HG02642 (cell line): ENCODE measurements at regions not wholly inside any gene's neighbourhood (a gene's known extent, or its start where the extent isn't known, plus 50 kb on each side); places are given as distances from the start of the nearest gene placed in this dataset.

Source experiments
- ATAC-seq: cut with Tn5 transposase; IDR thresholded peaks from one replicate; pipeline ENCODE4 v1.9.1; 2021; ENCODE audit warnings: mild to moderate bottlenecking; ENCODE audit not compliant: unreplicated experiment, poor library complexity

DNA sequence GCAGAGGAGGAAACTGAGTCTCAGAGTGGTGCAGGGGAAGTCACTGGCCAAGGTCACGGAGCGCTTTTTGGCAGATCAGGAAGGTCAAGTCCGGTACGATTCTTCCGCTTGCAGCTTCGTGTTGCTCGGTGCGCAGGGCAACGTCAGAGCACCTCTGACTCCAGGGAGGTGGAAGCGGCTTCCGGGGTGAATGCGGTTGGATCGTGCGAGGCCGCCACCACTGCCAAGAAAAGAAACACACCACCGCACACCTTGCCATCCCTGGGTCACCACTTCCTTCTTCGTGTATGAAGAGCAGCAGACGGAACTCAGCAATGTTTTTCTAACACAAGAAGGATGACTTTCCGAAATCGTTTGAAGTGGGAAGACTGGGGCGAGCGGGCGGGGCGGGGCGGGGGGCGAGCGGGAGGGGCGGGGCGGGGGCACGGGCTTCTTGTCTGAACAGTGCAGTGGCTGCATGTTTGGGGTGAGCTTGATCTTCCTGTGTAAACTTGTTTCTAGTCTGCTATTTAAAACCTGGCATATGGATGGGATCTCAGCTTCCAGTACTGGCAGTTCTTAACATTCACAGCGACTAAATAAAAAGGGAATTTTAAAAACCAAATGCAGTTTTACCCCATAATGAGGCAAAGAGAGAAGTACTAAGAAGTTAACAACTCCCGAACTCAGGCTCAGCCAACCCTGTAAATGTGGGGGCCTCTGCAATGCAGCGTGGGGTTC lies 300.0 kb downstream of the RRAGC start:
- ATAC-seq: peak; percentile 53

DNA sequence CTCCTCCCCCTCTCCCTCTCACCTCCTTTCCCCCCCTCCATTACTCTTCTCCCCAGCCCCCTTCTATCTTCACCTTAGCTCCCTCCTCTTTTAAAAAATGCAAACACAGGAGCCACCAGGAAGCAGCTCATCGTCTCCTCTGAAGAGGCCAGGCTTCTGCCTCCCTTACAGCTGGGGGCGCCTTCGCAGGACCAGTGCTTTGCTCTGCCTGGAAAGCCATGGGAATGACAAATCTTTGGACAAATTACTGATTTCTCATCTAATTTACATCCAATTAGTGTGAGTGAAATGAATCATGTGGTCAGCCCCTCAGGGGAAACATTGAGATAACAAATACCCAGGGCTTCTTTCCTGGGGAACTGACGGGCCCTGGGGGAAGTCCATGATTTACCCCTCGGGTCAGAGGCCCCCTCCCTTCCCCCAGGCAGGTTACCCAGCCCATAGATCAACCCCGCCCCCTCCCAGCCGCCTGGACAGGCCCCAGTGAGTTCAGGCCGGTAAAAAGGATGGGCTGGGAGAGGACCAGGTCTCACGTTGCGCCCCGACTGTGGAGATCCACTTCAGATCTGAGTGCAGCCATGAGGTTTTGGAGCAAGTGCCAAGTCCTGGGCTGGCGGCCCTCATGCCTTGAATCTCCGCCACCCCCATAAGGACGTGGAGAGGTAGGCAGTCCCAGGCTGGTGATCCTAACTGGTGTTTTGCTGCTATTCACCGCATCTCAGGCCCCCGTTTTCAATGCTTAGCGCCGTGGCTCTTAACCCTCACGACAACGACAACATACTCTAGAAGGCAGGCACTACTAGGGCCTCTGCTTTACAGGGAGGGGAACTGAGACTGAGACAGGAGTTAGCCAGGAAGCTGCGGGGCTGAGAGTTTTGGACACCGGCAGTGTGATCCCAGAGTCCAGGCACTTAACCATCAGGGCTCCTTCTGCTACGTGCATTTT lies 300.8 kb downstream of the RRAGC start:
- peak; percentile 26 for ATAC-seq

DNA sequence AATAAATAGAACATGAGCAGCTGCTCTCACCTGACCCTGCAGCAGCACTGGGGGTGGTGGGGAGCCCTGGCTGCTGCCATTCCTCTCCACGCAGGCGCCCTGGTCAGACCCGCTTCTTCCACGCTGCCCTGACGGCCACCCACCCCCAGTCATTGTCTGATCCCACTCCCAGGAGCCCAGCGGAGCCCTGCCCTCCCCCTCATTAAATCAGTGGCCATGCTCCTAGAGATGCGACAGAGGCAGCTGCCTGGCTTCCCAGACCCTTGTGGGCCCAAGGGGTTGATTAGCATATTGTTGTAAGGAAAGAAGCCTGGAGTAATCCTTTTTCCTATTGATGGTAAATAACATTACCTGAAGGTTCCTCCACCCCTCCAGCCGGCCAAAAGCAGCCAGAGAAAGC lies 301.5 kb downstream of the RRAGC start:
- ATAC-seq: no peak

DNA sequence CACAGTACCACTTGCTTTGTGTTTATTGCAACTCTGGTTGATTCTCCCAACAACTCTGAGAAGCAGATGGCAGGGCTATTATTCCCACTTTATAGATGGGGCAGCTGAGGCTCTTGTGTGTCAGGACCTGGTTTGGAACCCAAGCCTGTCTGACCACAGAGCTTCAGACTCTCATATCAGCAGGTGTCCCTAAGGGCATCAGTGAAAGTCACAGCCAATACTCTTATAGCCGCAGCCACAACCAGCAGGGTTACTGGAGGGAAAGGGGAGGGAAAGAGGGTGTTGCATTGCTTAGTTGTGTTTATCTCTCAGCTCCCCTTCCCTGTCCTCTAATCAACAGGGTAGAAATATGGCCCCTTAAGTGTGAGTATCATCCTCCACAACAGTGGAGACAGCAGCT lies 304.0 kb downstream of the RRAGC start:
- no peak for ATAC-seq

DNA sequence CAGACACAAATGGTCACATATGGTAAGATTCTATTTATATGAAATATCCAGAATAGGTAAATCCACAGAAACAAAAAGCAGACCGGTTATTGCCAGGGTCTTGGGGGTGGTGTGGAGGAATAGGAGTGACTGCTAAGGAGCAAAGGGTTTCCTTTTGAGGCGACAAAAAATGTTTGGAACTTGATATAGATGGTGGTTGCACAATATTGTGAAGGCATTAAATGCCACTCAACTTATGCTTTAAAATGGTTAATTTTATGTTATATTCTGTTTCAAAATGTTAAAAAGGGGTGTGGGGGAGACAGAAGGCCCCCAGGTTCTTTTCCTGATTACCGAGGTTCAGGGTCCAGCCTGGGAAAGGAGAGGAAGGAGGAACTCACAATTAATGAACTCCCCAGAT lies 304.4 kb downstream of the RRAGC start:
- ATAC-seq: no peak

DNA sequence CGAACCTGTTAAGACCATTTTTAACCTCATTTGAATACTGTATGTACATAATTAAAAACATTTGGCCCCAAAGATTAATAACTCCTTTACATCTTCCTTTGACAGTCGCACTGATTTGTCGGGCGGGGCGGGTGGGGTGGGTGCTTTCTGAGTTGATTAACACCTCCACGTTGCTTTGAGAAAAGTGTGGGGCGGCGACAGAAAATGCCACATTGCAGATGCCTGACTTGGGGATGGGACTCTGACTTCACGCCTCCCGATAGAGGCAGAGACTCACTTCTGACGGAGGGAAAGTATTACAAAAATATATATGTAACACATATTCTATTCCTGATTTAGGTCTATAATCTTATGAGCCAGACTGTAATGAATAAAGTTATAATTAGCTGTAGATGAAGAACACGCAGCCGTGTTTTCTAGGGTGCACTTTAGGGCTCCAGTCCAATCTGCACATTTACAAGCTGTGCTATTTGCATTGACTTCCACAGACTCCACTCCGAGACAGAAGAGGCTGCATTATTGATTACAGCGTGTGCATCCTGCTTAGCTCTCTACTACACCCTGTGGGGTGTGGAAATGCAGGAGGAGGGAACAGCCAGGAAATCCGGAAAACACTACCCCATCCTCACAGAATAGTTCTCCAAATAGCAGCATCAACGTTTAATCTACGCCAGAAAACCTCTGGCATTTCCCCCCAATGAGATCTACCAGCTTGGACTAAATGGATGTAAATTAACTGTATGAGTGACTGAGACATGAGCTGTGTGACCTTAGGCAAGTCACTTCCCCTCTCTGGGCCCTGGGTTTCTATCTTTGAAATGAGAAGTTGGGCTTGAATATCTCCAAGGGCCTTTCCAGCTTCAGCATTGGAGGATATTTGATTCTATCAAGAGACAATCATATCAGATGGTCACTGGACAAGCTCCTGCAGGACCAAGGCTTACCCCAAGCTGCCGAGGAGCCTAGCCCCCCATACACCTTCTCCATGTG lies 308.0 kb downstream of the RRAGC start:
- no peak for ATAC-seq

DNA sequence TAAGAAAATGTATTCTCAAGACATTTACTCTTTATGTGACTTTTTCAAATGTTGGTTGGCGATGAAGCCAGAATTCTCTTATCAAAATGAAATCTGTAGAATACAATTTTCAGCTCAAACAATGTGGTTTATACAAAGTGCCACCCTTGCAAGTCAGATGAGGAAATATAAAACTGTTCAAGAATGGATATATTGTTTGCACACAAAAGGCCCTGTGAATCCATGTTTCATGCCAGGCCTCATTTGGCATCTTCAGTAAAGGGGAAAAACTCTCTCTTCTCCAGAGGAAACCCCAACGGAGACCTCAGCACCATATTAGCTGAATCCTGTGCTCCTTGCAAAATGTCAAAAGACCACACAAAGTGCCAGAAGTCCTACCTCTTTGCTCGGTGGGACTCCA lies 310.4 kb downstream of the RRAGC start:
- no peak for ATAC-seq

DNA sequence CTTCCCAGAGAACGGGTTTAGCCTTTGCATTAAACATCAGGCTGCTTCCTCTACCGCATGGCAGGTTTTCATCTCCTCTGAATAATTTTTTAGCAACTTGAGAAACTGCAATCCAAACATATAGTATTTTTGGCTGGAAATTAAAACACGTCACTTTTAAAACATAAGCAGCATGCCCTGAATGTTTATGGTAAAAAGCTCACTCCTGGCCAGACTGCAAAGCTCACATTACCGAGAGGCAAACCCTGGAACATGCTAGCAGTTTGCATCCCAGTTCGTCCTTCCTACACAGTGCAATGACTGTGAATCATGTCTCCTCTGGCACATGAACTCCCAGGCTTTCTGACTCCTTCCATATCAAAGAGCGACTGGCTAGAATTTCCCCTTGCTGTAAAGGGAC lies 312.3 kb downstream of the RRAGC start:
- ATAC-seq: no peak

DNA sequence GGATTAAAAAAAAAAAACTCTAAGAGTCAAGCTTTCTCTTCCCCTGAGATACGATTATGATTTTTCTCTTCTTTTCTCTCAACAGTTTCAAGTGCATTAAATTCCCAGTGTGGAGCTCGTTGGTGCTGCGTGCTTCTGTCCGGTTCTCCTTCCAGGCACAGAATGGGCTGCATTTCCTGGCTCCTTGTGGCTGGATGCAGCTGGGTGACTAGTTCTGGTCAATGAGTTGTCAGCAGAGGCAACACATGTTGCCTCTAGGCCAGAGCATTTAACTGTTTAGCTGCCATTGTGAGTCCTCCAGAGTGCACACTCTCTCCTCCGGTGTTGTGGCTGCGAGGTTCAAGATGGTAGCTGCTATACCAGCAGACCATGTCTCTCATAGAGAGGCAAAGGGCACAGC lies 312.9 kb downstream of the RRAGC start:
- no peak for ATAC-seq

DNA sequence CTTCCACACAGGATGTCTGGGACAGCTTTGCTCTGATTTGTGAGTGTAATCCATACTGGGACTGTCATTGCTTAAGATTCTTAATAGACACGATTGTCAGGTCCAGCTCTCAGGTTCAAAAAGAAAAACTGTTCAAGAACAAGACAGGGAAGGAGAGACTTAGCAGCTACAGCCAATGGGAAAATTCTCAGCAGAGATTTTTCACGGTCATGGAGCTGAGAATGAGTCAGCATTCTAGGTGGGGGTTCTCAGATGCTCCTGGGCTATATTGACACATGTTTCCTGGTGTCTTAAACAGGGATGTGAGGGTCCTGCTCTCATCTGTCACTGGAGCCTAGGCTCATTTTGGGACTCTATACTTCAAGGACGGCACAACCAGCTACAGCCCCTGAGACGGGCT lies 318.3 kb downstream of the RRAGC start:
- no peak for ATAC-seq

DNA sequence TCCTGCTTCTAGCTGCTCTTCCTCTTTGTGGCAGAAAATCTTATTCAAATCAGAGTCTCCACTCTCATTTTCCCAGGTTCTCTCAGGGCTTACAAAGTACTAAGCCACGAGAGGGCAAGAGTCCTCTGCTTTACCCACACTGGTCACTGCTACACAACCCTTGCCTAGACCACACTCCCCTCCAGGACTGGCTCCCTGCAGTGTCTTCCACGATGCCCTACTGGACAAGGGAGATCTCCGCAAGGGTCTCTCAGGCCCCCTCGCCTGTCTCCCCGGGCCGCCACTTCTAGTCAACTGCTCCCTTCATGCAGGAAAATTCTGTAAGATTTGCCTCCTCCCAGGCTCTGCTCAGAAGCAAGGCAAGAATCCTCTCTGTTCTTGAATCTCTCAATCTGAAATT lies 319.6 kb downstream of the RRAGC start:
- ATAC-seq: no peak

DNA sequence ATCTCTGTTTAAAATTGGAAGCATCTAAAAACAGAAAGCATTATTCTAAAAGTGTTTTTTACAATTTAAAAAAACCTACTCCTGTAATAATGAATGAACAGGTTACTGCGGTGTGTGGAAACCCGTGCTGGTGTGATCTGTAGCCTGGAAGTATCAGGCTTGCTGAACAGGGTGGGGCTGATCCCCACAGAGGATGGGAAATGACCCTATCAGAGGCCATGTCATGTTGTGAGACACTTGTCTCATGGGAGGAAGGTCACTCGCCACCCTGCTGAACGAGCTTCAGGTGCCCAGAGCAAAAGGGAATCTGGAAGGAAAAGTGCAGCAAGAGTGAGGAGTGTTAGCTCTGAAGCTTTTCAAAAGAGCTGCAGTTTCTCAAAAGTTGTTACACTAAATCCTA lies 320.7 kb downstream of the RRAGC start:
- ATAC-seq: no peak

DNA sequence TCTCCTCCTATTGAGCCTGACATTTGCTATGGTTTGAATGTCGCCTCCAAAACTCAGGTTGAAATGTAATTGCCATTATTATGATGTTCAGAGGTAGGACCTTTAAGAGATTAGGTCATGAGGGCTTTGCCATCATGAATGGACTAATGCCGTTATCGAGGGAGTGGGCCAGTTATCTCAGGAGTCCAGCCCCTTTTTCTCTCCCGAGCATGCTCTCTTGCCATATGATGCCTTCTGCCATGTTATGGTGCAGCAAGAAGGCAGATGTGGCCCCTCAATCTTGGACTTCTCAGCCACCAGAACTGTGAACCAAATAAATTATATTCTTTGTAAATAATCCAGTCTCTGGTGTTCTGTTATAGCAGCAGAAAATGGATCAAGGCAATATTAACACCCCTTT lies 323.5 kb downstream of the RRAGC start:
- ATAC-seq: no peak

DNA sequence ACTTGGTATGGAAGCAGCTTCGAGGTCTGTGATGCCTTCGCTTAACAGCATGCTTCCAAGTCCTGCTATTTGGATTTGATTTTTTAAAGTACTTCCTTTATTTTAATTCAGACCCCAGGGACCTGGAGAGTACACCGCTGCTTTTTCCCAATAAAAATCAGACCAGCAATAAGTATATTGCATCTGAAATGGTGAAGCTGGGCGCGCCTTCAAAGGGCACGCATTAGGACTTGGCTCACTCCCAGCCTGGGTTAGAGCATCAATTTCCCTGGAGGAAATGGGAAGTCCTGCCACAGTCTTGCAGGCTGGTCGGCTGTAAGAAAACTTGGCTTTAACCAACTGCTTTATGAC lies 325.1 kb downstream of the RRAGC start:
- no peak for ATAC-seq

DNA sequence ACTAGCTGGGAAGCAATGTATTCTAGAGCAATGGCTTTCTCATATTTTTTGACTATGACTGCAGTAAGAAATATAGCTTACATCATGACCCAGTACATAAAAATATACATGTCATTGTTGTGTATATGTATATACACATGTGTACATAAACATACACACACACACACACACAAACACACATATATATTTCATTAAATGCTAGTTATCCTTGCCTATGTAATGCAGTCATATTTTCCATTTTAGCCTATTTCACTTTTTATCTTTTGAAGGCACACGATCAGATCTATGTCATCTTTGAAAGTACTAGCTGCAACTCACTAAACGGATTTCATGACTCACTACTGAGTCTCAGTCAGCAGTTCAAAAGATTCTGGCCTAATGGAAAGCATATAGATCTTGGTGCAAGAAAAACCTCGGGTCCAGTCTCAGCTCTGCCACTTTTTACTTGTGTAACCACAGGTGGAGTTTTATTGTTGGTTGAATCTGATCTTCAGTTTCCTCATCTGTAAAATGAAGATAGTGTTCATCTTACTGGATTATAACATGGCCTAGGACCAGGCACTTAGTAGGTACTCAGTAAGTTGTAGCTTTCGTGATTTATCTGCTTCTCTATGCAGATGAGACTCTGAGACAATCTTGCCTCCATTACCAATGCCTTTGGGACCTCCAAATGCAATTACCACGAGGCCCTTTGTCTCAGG lies 325.6 kb downstream of the RRAGC start:
- ATAC-seq: no peak

DNA sequence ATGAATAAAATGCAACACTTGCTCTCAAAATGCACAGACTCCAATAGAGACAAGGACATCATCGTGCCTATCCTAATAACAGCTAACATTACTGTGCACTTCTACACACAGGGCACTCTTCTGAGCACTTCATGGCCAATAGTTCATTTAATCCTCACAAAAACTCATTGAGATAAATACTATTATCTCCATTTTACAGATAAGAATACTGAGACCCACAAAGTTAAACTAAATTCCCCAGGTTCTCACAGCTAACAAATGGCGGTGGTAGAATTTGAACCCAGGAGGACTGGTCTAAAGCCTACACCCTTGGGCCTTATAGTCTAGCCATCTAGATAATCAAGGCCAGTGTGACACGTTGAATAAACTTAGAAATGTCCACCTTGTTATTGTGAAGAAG lies 328.6 kb downstream of the RRAGC start:
- no peak for ATAC-seq

DNA sequence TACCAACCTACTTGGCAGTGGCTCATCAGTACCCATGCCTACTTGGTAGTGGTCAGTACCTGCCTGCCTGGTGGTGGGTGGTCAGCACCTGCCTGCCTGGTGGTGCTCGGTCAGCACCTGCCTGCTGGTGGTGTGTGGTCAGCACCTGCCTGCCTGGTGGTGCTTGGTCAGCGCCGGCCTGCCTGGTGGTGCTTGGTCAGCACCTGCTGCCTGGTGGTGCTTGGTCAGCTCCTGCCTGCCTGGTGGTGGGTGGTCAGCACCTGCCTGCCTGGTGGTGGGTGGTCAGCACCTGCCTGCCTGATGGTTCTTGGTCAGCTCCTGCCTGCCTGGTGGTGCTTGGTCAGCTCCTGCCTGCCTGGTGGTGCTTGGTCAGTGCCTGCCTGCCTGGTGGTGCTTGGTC lies 329.6 kb downstream of the RRAGC start:
- no peak for ATAC-seq

DNA sequence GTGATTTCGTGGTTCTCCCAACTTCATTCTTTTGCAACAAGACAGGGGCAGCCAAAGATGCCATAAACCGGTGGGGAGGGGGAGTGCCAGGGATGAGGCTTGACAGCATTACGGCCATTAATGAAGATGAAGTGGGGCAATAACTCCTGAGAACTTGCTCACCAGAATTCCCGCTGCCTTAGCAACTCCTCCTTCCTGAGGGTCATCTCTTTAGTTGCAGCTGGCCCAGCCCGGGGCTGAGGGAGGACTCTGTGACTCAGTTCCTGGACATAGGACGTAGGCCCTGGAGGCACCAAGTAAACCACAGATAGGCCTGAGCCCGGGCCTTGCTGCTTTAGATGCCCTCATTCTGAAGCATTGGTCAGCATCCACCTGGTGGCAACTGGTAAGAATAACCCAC lies 330.2 kb downstream of the RRAGC start:
- ATAC-seq: no peak

DNA sequence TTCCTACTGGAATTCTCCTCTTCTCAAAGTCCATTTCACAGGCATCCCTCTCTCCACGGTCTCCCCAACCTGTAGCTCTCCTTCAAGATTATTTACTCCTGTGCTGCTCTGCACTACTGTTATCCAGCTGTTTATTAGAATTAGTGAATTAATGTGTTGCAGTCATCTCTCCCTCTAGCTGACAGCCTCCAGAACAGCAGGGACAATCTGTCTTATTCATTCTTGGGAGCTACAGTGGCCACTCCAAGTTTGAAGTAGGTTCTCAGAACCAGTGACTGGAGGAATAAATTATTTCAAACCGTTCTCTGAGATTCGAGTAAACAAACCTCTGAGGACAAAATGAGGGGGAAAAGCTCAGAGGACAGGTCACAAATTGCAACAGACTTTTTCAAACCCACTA lies 330.9 kb downstream of the RRAGC start:
- ATAC-seq: no peak

DNA sequence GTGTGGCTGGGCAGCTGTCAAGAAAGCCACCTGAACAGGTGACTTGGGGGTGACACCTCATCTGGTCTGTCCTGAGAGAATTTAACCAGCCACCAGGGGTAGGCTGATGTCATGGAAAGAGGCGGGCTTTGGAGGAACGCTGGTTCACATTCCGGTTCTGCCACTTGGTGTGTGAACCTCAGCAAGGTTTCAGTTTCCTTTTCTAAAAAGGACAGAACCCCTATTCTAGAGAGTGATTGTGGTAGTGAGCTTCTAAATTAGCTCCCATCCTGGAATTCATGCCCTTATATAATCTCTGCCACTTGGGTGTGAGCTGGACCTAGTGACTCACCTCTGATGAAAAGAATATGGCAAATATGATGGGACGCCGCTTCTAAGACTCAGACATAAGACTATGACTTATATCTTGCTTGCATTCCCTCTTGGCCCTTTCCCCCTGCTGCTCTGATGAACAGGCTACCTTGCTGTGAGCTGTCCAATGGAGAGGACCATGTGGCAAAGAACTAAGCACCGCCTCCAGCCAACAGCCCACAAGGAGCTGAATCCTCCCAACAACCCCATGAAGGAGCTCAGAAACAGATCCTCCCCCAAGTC lies 332.1 kb downstream of the RRAGC start:
- peak; percentile 93 for ATAC-seq
